ENCODE measurements at regions not wholly inside any gene's neighbourhood (a gene's known extent, or its start where the extent isn't known, plus 50 kb on each side); places are given as distances from the start of the nearest gene placed in this dataset.

GRCh38 chr21:28247454-28248020, 745.1 kb downstream of the LTN1 start:
- no peak overlapping the region for H3K27ac ChIP-seq
- TF ChIP-seq CTCF (conservative IDR thresholded peaks at IDR 0.05) (no peak), ZFX (IDR thresholded peaks at IDR 0.05) (no peak)

- TF ChIP-seq ZFX (IDR thresholded peaks at IDR 0.05) (no peak), CTCF (conservative IDR thresholded peaks at IDR 0.05) (no peak)
- no peak overlapping the region for H3K27ac ChIP-seq
Measured at GRCh38 chr21:28240586-28240985, 752.1 kb downstream of the LTN1 start.

- no peak for TF ChIP-seq CTCF (conservative IDR thresholded peaks at IDR 0.05)
- no peak for TF ChIP-seq ZFX (IDR thresholded peaks at IDR 0.05)
- no peak overlapping the region for H3K27ac ChIP-seq
Measured at GRCh38 chr21:28239340-28239739, 753.3 kb downstream of the LTN1 start.

GRCh38 chr21:28237661-28238060, 755.0 kb downstream of the LTN1 start:
- TF ChIP-seq CTCF (conservative IDR thresholded peaks at IDR 0.05) (no peak), ZFX (IDR thresholded peaks at IDR 0.05) (no peak)
- no peak overlapping the region for H3K27ac ChIP-seq

GRCh38 chr21:28235169-28235895, 757.3 kb downstream of the LTN1 start:
- H3K27ac ChIP-seq = no peak overlapping the region
- TF ChIP-seq ZFX (IDR thresholded peaks at IDR 0.05) (no peak), CTCF (conservative IDR thresholded peaks at IDR 0.05) (no peak; the same call in 1 of the 2 replicates)

GRCh38 chr21:28234326-28234725, 758.4 kb downstream of the LTN1 start:
- TF ChIP-seq CTCF (conservative IDR thresholded peaks at IDR 0.05) (no peak), ZFX (IDR thresholded peaks at IDR 0.05) (no peak)
- no peak overlapping the region; the same call in 1 of the 2 replicates for H3K27ac ChIP-seq

GRCh38 chr21:28233536-28234220, 759.0 kb downstream of the LTN1 start:
- TF ChIP-seq CTCF (conservative IDR thresholded peaks at IDR 0.05) (no peak), ZFX (IDR thresholded peaks at IDR 0.05) (no peak)
- H3K27ac ChIP-seq = no peak overlapping the region; the same call in 1 of the 2 replicates
